ENCODE measurements at regions not wholly inside any gene's neighbourhood (a gene's known extent, or its start where the extent isn't known, plus 50 kb on each side); places are given as distances from the start of the nearest gene placed in this dataset.
"Not testable (repeated sequence)": the region's sequence is repeated elsewhere in the genome, so short reads cannot be mapped to it uniquely, and the experiment has no call there.

GRCh38 chr20:28562510-28562898, 2695.0 kb upstream of the DEFB115 start:
- DNase-seq (ENCODE audit: low spot score) = no peak

- not testable (repeated sequence) for DNase-seq (ENCODE audit: low spot score)
Measured at GRCh38 chr20:28562899-28563521, 2694.5 kb upstream of the DEFB115 start.

- DNase-seq (ENCODE audit: low spot score) = not testable (repeated sequence)
Measured at GRCh38 chr20:28564024-28564423, 2693.4 kb upstream of the DEFB115 start.

- not testable (repeated sequence) for DNase-seq (ENCODE audit: low spot score)
Measured at GRCh38 chr20:28564688-28565463, 2692.6 kb upstream of the DEFB115 start.

- not testable (repeated sequence) for DNase-seq (ENCODE audit: low spot score)
Measured at GRCh38 chr20:28575991-28576390, 2681.5 kb upstream of the DEFB115 start.

- not testable (repeated sequence) for DNase-seq (ENCODE audit: low spot score)
Measured at GRCh38 chr20:28591680-28592079, 2665.8 kb upstream of the DEFB115 start.

- DNase-seq (ENCODE audit: low spot score) = not testable (repeated sequence)
Measured at GRCh38 chr20:28593383-28593782, 2664.1 kb upstream of the DEFB115 start.

GRCh38 chr20:28594476-28594875, 2663.0 kb upstream of the DEFB115 start:
- not testable (repeated sequence) for DNase-seq (ENCODE audit: low spot score)

GRCh38 chr20:28602006-28602402, 2655.5 kb upstream of the DEFB115 start:
- DNase-seq (ENCODE audit: low spot score) = not testable (repeated sequence)

GRCh38 chr20:28602403-28603217, 2654.9 kb upstream of the DEFB115 start:
- peak; percentile 85 for DNase-seq (ENCODE audit: low spot score)

- not testable (repeated sequence) for DNase-seq (ENCODE audit: low spot score)
Measured at GRCh38 chr20:28603218-28603577, 2654.3 kb upstream of the DEFB115 start.

GRCh38 chr20:28616354-28616753, 2641.1 kb upstream of the DEFB115 start:
- no peak for DNase-seq (ENCODE audit: low spot score)

GRCh38 chr20:28619956-28620651, 2637.4 kb upstream of the DEFB115 start:
- not testable (repeated sequence) for DNase-seq (ENCODE audit: low spot score)

- not testable (repeated sequence) for DNase-seq (ENCODE audit: low spot score)
Measured at GRCh38 chr20:28625112-28625511, 2632.4 kb upstream of the DEFB115 start.

- DNase-seq (ENCODE audit: low spot score) = not testable (repeated sequence)
Measured at GRCh38 chr20:28640831-28641230, 2616.6 kb upstream of the DEFB115 start.
